ENCODE measurements at regions not wholly inside any gene's neighbourhood (a gene's known extent, or its start where the extent isn't known, plus 50 kb on each side); places are given as distances from the start of the nearest gene placed in this dataset.

- Histone ChIP-seq H3K4me3 (no peak overlapping the region), H3K27ac (no peak overlapping the region), H3K27me3 (replicated peaks; ENCODE audit: insufficient read depth) (no peaks in the 10 kb centered on the region), H3K4me1 (ENCODE audit: control insufficient read depth in 1 of 2, low read depth in 2 of 2) (no peaks in the 10 kb centered on the region), H3K9me3 (no peaks in the 10 kb centered on the region), H3K36me3 (no peaks in the 10 kb centered on the region)
- DNase-seq (ENCODE audit: low spot score) (no peak), ATAC-seq (ENCODE audit: insufficient number of reproducible peaks, low FRiP score, low read depth) (no peak)
- no peak for TF ChIP-seq CTCF (IDR thresholded peaks at IDR 0.05)
These were observed 231.0 kb upstream of the PPP2R2D start for GRCh38 chr10:131669838-131670237.

DNA sequence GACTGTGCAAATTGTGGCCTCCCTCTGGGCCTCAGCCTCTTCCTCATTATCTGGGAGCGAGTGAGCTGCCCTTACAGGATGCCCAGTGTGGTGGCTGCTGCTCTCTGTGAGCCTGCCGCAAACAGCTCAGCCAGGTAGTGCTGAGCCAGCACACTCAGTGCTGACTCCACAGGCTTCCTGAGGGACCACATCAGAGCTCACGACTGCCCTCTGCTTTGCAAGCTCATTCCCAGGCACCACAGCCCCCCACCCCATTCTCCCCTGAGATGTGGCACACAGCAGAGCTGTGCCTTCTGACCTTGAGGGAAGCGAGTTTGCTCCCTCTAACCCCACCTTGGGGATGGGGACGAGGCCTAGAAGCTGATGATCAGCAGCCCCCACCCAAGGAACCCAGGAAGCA, 230.5 kb upstream of the PPP2R2D start:
- no peak for DNase-seq (ENCODE audit: low spot score)
- TF ChIP-seq CTCF (IDR thresholded peaks at IDR 0.05) = no peak
- Histone ChIP-seq H3K36me3 (no peaks in the 10 kb centered on the region), H3K4me1 (ENCODE audit: control insufficient read depth in 1 of 2, low read depth in 2 of 2) (no peaks in the 10 kb centered on the region), H3K4me3 (no peak overlapping the region), H3K27me3 (replicated peaks; ENCODE audit: insufficient read depth) (no peaks in the 10 kb centered on the region), H3K9me3 (no peaks in the 10 kb centered on the region), H3K27ac (no peak overlapping the region)
- ATAC-seq (ENCODE audit: insufficient number of reproducible peaks, low FRiP score, low read depth) = no peak

GRCh38 chr10:131673396-131673795, 227.4 kb upstream of the PPP2R2D start:
- H3K4me1 ChIP-seq (ENCODE audit: control insufficient read depth in 1 of 2, low read depth in 2 of 2) = no peaks in the 10 kb centered on the region
- no peaks in the 10 kb centered on the region for H3K36me3 ChIP-seq
- DNase-seq (ENCODE audit: low spot score) (no peak), ATAC-seq (ENCODE audit: insufficient number of reproducible peaks, low FRiP score, low read depth) (no peak)
- no peaks in the 10 kb centered on the region for H3K9me3 ChIP-seq
- no peaks in the 10 kb centered on the region for H3K27me3 ChIP-seq (replicated peaks; ENCODE audit: insufficient read depth)
- H3K4me3 ChIP-seq = no peak overlapping the region
- no peak for TF ChIP-seq CTCF (IDR thresholded peaks at IDR 0.05)
- no peak overlapping the region for H3K27ac ChIP-seq

- DNase-seq (ENCODE audit: low spot score) (no peak), ATAC-seq (ENCODE audit: insufficient number of reproducible peaks, low FRiP score, low read depth) (no peak)
- H3K9me3 ChIP-seq = no peaks in the 10 kb centered on the region
These were observed 226.7 kb upstream of the PPP2R2D start for GRCh38 chr10:131674130-131674529.

DNA sequence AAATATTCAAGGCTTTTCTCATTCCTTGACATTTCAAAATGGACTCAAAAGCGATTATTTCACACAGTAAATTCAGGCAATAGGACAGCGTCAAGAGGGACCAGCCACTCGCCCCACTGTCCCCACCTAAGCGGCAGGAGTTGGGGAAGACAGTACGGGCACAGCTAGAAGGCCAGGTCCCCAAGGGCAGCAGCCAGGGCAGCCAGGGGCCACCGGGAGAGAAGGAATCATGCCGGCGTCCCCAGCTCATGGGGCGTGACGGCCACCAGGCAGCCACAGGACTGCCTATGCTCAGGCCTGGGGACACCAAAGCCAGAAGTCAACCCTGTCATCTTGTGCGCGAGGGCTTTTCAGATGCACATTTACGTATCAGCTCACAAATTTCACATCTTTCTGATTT, 225.7 kb upstream of the PPP2R2D start:
- ATAC-seq (ENCODE audit: insufficient number of reproducible peaks, low FRiP score, low read depth) = no peak

More at GRCh38 chr10:131674130-131674529, 226.7 kb upstream of the PPP2R2D start:
- H3K27me3 ChIP-seq (replicated peaks; ENCODE audit: insufficient read depth) = no peaks in the 10 kb centered on the region
- no peak overlapping the region for H3K4me3 ChIP-seq
- TF ChIP-seq CTCF (IDR thresholded peaks at IDR 0.05) = no peak
- H3K4me1 ChIP-seq (ENCODE audit: control insufficient read depth in 1 of 2, low read depth in 2 of 2) = no peaks in the 10 kb centered on the region
- no peak overlapping the region for H3K27ac ChIP-seq
- H3K36me3 ChIP-seq = no peaks in the 10 kb centered on the region

More for the DNA sequence above, 225.7 kb upstream of the PPP2R2D start:
- Histone ChIP-seq H3K9me3 (no peaks in the 10 kb centered on the region), H3K36me3 (no peaks in the 10 kb centered on the region), H3K4me3 (no peak overlapping the region), H3K4me1 (ENCODE audit: control insufficient read depth in 1 of 2, low read depth in 2 of 2) (no peaks in the 10 kb centered on the region), H3K27ac (no peak overlapping the region), H3K27me3 (replicated peaks; ENCODE audit: insufficient read depth) (no peaks in the 10 kb centered on the region)
- DNase-seq (ENCODE audit: low spot score) = no peak
- no peak for TF ChIP-seq CTCF (IDR thresholded peaks at IDR 0.05)

All from thoracic aorta (tissue), 2 donors.